ENCODE measurements at regions not wholly inside any gene's neighbourhood (a gene's known extent, or its start where the extent isn't known, plus 50 kb on each side); places are given as distances from the start of the nearest gene placed in this dataset.
A peak's percentile ranks its signal among the peaks of the same experiment; 100 is the strongest.

GRCh38 chr18:73594749-73595148 is 552.9 kb downstream of the FBXO15 start:
- ChIA-PET POLR2A (ENCODE audit: low non-redundant PET) (no interaction called here), CTCF (no interaction called here)
- no peak for DNase-seq (ENCODE audit: low spot score)
- TF ChIP-seq, protein P1, sequence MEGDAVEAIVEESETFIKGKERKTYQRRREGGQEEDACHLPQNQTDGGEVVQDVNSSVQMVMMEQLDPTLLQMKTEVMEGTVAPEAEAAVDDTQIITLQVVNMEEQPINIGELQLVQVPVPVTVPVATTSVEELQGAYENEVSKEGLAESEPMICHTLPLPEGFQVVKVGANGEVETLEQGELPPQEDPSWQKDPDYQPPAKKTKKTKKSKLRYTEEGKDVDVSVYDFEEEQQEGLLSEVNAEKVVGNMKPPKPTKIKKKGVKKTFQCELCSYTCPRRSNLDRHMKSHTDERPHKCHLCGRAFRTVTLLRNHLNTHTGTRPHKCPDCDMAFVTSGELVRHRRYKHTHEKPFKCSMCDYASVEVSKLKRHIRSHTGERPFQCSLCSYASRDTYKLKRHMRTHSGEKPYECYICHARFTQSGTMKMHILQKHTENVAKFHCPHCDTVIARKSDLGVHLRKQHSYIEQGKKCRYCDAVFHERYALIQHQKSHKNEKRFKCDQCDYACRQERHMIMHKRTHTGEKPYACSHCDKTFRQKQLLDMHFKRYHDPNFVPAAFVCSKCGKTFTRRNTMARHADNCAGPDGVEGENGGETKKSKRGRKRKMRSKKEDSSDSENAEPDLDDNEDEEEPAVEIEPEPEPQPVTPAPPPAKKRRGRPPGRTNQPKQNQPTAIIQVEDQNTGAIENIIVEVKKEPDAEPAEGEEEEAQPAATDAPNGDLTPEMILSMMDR (conservative IDR thresholded peaks at IDR 0.05; ENCODE audit: low read depth) = no peak
- H3K27ac ChIP-seq = no peak overlapping the region

GRCh38 chr18:73593207-73593606 is 554.4 kb downstream of the FBXO15 start:
- TF ChIP-seq, protein P1 (conservative IDR thresholded peaks at IDR 0.05; ENCODE audit: low read depth) = no peak
- ChIA-PET CTCF (interaction anchor here (0.6 kb wide), 1 partner anchor 366 kb away, joined by 4 read pairs; no protein-coding TSS in a partner anchor), POLR2A (ENCODE audit: low non-redundant PET) (no interaction called here)
- no peak overlapping the region for H3K27ac ChIP-seq
- no peak for DNase-seq (ENCODE audit: low spot score)

- DNase-seq (ENCODE audit: low spot score) = no peak
- POLR2A ChIA-PET (ENCODE audit: low non-redundant PET) = no interaction called here
- TF ChIP-seq, protein P1 (conservative IDR thresholded peaks at IDR 0.05; ENCODE audit: low read depth) = no peak
- CTCF ChIA-PET = no interaction called here
- H3K27ac ChIP-seq = no peak overlapping the region
Observed at GRCh38 chr18:73590950-73591349, 556.7 kb downstream of the FBXO15 start.

DNA sequence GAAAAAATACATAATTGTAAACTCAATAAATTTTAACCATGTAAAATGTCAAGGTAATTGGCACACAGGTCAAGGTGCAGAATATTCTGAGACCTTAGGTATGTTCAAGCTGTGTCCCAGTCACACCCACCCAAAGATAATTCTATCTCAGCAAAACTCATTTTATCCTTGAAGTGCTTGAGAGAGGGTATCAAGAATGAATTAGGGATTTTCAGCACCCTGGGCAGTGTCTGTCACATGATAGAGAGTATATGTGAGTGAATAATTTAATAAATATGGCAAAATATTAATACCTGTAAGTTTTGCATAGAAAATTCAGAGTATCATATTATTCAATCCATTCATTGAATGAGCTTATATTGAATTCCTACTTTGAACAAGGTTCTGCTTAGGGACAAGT is 567.9 kb downstream of the FBXO15 start:
- ChIA-PET POLR2A (ENCODE audit: low non-redundant PET) (no interaction called here), CTCF (no interaction called here)
- TF ChIP-seq, protein P1 (conservative IDR thresholded peaks at IDR 0.05; ENCODE audit: low read depth) = no peak
- DNase-seq (ENCODE audit: low spot score) = no peak
- H3K27ac ChIP-seq = no peak overlapping the region

DNA sequence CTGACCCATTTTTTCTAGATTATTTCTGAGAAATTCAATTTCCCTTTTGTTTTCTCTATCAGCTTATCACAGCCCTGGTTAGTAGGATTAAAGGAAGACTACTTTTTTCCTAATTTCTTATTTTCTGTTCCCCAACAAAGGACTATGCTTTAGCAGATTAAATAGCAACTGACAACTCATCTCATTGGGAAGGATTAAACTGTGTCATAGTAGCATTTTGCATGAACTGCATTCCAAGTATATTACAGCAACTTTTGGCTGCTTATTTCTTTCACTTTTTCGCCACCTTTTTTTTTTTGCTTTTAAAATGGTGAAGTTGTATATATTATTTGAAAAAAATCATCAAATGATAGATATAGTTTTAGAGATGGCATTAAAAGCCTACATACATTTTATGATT is 570.3 kb downstream of the FBXO15 start:
- TF ChIP-seq, protein P1 (conservative IDR thresholded peaks at IDR 0.05; ENCODE audit: low read depth) = no peak
- DNase-seq (ENCODE audit: low spot score) = no peak
- no peak overlapping the region for H3K27ac ChIP-seq
- ChIA-PET CTCF (no interaction called here), POLR2A (ENCODE audit: low non-redundant PET) (no interaction called here)

- POLR2A ChIA-PET (ENCODE audit: low non-redundant PET) = no interaction called here
- no peak overlapping the region for H3K27ac ChIP-seq
- DNase-seq (ENCODE audit: low spot score) = peak; percentile 37
- TF ChIP-seq, protein P1 (conservative IDR thresholded peaks at IDR 0.05; ENCODE audit: low read depth) = no peak
- CTCF ChIA-PET = no interaction called here
Observed at GRCh38 chr18:73563901-73564472, 583.6 kb downstream of the FBXO15 start.

DNA sequence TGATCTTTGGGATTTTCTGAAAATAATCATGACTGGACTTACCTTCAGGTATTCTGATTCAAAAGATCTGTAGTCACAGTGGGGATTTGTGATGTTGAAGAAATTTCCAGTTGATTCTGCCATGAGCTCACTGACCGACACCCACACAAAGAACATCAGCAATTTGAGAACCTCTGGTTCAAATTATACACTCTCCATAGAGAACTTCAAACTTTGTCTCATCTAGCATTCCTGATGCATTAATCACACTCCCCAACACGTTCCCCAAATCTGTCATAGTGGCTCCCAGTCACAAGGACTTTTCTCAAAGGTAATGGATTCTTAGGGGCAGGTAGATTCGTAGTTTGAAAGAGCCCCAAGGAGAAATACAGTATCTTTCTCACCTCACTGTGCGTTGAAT is 584.3 kb downstream of the FBXO15 start:
- ChIA-PET CTCF (no interaction called here), POLR2A (ENCODE audit: low non-redundant PET) (no interaction called here)
- peak; percentile 7 for DNase-seq (ENCODE audit: low spot score)
- H3K27ac ChIP-seq = no peak overlapping the region
- TF ChIP-seq, protein P1 (conservative IDR thresholded peaks at IDR 0.05; ENCODE audit: low read depth) = no peak

Measured in RWPE1 (cell line).